ENCODE measurements at regions not wholly inside any gene's neighbourhood (a gene's known extent, or its start where the extent isn't known, plus 50 kb on each side); places are given as distances from the start of the nearest gene placed in this dataset.
"Not testable (repeated sequence)": the region's sequence is repeated elsewhere in the genome, so short reads cannot be mapped to it uniquely, and the experiment has no call there.

DNA sequence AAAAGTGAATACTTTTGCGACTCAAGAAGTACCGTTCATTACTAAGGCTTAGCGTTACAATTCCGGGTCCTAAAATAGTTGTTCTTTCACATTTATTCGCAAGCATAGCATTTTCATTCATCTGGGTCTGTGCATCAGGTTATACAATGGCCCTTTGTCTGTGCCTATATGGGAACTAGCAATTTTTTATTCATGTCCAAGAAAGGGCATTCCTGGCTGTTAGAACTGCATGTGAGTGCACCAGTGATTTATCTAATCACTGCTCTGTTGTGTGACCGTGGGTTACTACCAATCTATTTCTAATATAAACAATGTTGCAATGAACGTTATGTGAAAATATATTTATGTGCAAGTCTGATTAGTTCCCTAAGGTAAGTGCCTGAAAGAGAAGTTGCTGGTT lies 63.8 kb downstream of the SPANXA1 start:
- H3K9me3 ChIP-seq (replicated peaks; ENCODE audit: control insufficient read depth, low read depth, low read length); H3K4me3 ChIP-seq (ENCODE audit: low read length); H3K27ac ChIP-seq (ENCODE audit: low read length); H3K4me1 ChIP-seq (ENCODE audit: control insufficient read depth, insufficient read depth, low read length); H3K27me3 ChIP-seq (ENCODE audit: control insufficient read depth, insufficient read depth, low read length); DNase-seq; H3K36me3 ChIP-seq (ENCODE audit: control insufficient read depth, insufficient read depth, low read length): not testable (repeated sequence)
- no CpG with 5 or more reads among the region's 7 CpGs for WGBS (ENCODE audit: insufficient coverage)

DNA sequence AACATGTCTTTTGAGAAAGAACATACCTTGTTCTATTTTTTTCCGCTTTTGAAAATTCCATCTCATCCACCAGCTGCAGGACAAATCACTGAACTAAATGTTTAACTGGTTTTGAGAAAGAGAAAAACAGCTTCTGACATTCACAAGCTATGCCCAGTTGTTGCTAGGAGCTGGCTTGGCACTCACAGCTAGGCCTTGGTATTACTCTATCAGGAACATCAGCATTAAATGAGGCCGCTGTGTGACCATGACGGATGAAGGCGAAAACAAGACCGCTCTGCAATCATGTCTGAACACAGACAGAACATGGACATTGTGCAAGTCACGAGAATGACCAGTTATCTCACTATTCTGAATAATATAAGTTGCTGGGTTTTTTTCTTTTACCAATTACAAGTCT lies 108.8 kb downstream of the SPANXA1 start:
- H3K27me3 ChIP-seq (ENCODE audit: control insufficient read depth, insufficient read depth, low read length); H3K4me3 ChIP-seq (ENCODE audit: low read length); DNase-seq; H3K4me1 ChIP-seq (ENCODE audit: control insufficient read depth, insufficient read depth, low read length); H3K9me3 ChIP-seq (replicated peaks; ENCODE audit: control insufficient read depth, low read depth, low read length); H3K27ac ChIP-seq (ENCODE audit: low read length); H3K36me3 ChIP-seq (ENCODE audit: control insufficient read depth, insufficient read depth, low read length): not testable (repeated sequence)
- no CpG with 5 or more reads among the region's 6 CpGs for WGBS (ENCODE audit: insufficient coverage)

DNA sequence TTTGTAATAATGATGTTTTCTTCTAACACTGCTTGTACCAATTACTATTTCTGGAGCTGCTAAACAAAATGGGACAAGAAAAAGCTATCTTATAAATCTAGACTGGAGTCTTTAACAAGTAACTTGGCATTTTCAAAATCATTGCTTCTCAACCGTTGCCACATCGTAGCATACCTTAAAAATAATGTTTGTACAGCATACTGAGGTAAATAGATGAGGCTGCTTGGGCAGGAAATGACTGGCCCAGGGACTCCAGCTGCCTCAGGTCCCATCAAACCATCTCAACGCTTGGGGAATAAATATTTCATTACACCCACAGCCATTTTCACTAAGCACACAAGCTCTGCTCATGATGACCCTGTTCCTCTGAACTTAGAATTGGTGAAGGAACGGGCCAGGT lies 115.1 kb downstream of the SPANXA1 start:
- Histone ChIP-seq H3K27ac (ENCODE audit: low read length) (no peak overlapping the region), H3K4me3 (ENCODE audit: low read length) (no peak overlapping the region), H3K4me1 (ENCODE audit: control insufficient read depth, insufficient read depth, low read length) (no peaks in the 10 kb centered on the region), H3K36me3 (ENCODE audit: control insufficient read depth, insufficient read depth, low read length) (no peaks in the 10 kb centered on the region), H3K9me3 (replicated peaks; ENCODE audit: control insufficient read depth, low read depth, low read length) (no peaks in the 10 kb centered on the region), H3K27me3 (ENCODE audit: control insufficient read depth, insufficient read depth, low read length) (no peaks in the 10 kb centered on the region)
- WGBS (ENCODE audit: insufficient coverage), result 60% methylated on average over 1 of the region's 4 CpGs
- DNase-seq, result no peak

DNA sequence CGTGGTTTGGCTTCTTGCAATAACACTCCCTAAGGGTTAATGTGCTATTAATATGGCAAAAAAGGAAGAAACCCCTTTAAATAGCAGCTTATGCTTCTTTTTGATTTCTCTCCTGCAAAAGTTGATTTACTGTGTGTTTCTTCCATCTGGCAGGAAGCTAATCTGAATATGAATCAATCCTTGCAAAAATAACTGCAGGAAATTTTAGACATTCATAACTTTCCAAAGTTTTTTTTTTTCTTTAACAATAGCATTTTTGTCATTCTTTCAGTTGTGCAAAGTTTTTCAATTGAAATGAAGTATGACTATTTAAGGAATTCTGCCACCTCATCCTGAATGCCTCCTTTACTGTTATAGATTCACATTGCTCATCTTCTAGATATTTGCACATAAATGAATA lies 115.6 kb downstream of the SPANXA1 start:
- Histone ChIP-seq H3K27ac (ENCODE audit: low read length) (no peak overlapping the region), H3K9me3 (replicated peaks; ENCODE audit: control insufficient read depth, low read depth, low read length) (no peaks in the 10 kb centered on the region), H3K4me3 (ENCODE audit: low read length) (no peak overlapping the region), H3K27me3 (ENCODE audit: control insufficient read depth, insufficient read depth, low read length) (no peaks in the 10 kb centered on the region), H3K4me1 (ENCODE audit: control insufficient read depth, insufficient read depth, low read length) (no peaks in the 10 kb centered on the region), H3K36me3 (ENCODE audit: control insufficient read depth, insufficient read depth, low read length) (no peaks in the 10 kb centered on the region)
- DNase-seq, result peak; percentile 2
- no CpG with 5 or more reads among the region's 1 CpG for WGBS (ENCODE audit: insufficient coverage)

DNA sequence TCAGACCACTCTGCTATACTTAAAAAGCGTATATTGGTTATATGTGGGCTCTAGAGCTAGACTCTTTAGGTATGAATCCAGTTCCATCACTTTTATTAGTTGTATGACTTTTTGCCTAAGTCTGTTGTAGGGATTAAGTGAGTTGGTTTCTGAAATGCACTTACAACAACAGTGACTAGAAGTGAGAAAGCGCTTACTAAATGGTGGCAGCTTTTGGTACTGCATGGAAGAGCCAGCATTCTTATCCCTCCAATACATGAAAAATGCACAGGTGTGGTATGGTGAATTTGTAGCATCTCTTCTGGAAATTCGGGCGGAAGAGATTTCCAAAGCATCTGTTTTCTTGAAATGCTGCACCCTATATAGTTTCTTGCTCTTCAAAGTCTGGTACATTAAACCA lies 117.1 kb downstream of the SPANXA1 start:
- Histone ChIP-seq H3K36me3 (ENCODE audit: control insufficient read depth, insufficient read depth, low read length) (no peaks in the 10 kb centered on the region), H3K9me3 (replicated peaks; ENCODE audit: control insufficient read depth, low read depth, low read length) (no peaks in the 10 kb centered on the region), H3K4me3 (ENCODE audit: low read length) (no peak overlapping the region), H3K4me1 (ENCODE audit: control insufficient read depth, insufficient read depth, low read length) (no peaks in the 10 kb centered on the region), H3K27me3 (ENCODE audit: control insufficient read depth, insufficient read depth, low read length) (no peaks in the 10 kb centered on the region), H3K27ac (ENCODE audit: low read length) (no peak overlapping the region)
- WGBS (ENCODE audit: insufficient coverage), result no CpG with 5 or more reads among the region's 4 CpGs
- DNase-seq, result no peak

DNA sequence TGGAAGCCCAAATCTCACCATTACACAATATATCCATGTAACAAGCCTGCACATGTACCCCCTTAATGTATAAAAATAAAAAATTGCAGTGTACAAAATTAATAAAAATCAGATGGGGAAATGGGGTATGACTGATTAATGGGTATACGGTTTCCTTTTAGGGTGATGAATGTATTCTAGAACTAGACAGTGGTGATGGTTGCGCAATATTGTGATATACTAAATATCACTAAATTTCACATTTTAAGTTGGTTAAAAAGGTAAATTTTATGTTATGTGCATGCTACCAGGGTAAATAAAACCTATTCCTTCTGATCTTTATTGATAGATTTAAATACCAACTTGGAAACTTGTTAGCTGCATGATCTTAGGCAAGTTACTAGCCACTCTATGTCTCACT lies 129.4 kb downstream of the SPANXA1 start:
- no peak overlapping the region for H3K27ac ChIP-seq (ENCODE audit: low read length)
- no peaks in the 10 kb centered on the region for H3K36me3 ChIP-seq (ENCODE audit: control insufficient read depth, insufficient read depth, low read length)
- DNase-seq, result no peak
- H3K4me1 ChIP-seq (ENCODE audit: control insufficient read depth, insufficient read depth, low read length), result no peaks in the 10 kb centered on the region
- H3K27me3 ChIP-seq (ENCODE audit: control insufficient read depth, insufficient read depth, low read length), result no peaks in the 10 kb centered on the region
- no peak overlapping the region for H3K4me3 ChIP-seq (ENCODE audit: low read length)
- no peaks in the 10 kb centered on the region for H3K9me3 ChIP-seq (replicated peaks; ENCODE audit: control insufficient read depth, low read depth, low read length)
- no CpG with 5 or more reads among the region's 2 CpGs for WGBS (ENCODE audit: insufficient coverage)

DNA sequence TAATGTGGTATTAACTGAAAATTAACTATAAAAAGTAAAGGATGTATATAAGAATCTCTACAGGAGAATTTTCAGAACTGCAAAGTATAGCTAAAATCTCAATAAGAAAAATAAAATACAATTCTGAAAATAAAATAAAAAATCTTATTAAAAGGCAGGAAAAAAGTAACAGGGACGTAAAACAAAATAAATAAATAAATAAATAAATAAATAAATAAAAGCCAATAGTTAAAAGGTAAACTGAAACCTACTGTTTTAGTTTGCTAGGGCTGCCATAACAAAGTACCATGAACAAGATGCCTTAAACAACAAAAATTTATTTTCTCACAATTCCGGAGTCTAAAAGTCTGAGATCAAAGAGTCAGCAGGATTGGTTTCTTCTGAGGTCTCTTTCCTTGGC lies 140.6 kb downstream of the SPANXA1 start:
- Histone ChIP-seq H3K9me3 (replicated peaks; ENCODE audit: control insufficient read depth, low read depth, low read length) (no peaks in the 10 kb centered on the region), H3K36me3 (ENCODE audit: control insufficient read depth, insufficient read depth, low read length) (no peaks in the 10 kb centered on the region), H3K27ac (ENCODE audit: low read length) (no peak overlapping the region), H3K4me3 (ENCODE audit: low read length) (no peak overlapping the region), H3K4me1 (ENCODE audit: control insufficient read depth, insufficient read depth, low read length) (no peaks in the 10 kb centered on the region), H3K27me3 (ENCODE audit: control insufficient read depth, insufficient read depth, low read length) (no peaks in the 10 kb centered on the region)
- no peak for DNase-seq
- WGBS (ENCODE audit: insufficient coverage), result no CpG with 5 or more reads among the region's 2 CpGs

DNA sequence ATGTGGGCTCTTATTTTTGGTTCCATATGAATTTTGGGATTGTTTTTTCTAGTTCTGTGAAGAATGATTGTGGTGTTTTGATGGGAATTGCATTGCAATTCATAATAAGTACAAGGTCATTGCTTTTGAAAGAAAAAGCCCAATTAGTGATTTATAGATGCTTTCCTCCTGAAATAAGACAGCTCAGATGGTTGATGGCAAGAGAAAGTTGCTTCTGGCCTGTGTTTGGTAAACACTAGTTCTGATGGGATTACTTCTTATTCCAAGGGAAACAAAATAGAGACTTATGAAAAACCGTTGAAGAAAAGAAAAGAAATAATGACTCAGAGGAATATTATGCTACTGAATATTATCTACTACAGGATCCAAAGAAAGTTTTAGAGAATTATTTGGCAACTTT lies 144.9 kb downstream of the SPANXA1 start:
- Histone ChIP-seq H3K4me1 (ENCODE audit: control insufficient read depth, insufficient read depth, low read length) (no peaks in the 10 kb centered on the region), H3K36me3 (ENCODE audit: control insufficient read depth, insufficient read depth, low read length) (no peaks in the 10 kb centered on the region), H3K4me3 (ENCODE audit: low read length) (no peak overlapping the region), H3K27ac (ENCODE audit: low read length) (no peak overlapping the region), H3K27me3 (ENCODE audit: control insufficient read depth, insufficient read depth, low read length) (no peaks in the 10 kb centered on the region), H3K9me3 (replicated peaks; ENCODE audit: control insufficient read depth, low read depth, low read length) (no peaks in the 10 kb centered on the region)
- no CpG with 5 or more reads among the region's 1 CpG for WGBS (ENCODE audit: insufficient coverage)
- no peak for DNase-seq

DNA sequence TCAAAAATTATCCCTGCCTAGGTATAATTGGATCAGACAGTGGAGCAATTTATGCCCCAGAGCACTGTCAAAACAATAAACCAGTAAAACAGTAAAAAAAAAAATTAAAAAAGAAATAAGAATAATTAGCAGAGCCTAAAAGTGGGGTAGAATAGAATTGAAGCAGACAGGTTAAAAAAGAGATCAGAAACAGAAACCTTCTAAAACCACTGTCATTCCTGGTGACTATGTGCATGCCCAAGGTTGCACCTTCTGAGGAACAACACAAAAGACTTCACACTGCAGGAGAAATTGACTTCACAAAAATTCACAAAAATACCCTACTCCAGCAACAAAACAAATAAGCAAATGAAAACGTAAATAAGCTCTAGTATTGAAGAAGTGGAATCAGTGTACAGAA lies 168.6 kb downstream of the SPANXA1 start:
- H3K9me3 ChIP-seq (replicated peaks; ENCODE audit: control insufficient read depth, low read depth, low read length), result no peaks in the 10 kb centered on the region
- DNase-seq, result no peak
- H3K36me3 ChIP-seq (ENCODE audit: control insufficient read depth, insufficient read depth, low read length), result no peaks in the 10 kb centered on the region
- H3K27me3 ChIP-seq (ENCODE audit: control insufficient read depth, insufficient read depth, low read length), result no peaks in the 10 kb centered on the region
- H3K4me3 ChIP-seq (ENCODE audit: low read length), result no peak overlapping the region
- H3K27ac ChIP-seq (ENCODE audit: low read length), result no peak overlapping the region
- WGBS (ENCODE audit: insufficient coverage), result no CpG with 5 or more reads among the region's 1 CpG
- H3K4me1 ChIP-seq (ENCODE audit: control insufficient read depth, insufficient read depth, low read length), result no peaks in the 10 kb centered on the region

DNA sequence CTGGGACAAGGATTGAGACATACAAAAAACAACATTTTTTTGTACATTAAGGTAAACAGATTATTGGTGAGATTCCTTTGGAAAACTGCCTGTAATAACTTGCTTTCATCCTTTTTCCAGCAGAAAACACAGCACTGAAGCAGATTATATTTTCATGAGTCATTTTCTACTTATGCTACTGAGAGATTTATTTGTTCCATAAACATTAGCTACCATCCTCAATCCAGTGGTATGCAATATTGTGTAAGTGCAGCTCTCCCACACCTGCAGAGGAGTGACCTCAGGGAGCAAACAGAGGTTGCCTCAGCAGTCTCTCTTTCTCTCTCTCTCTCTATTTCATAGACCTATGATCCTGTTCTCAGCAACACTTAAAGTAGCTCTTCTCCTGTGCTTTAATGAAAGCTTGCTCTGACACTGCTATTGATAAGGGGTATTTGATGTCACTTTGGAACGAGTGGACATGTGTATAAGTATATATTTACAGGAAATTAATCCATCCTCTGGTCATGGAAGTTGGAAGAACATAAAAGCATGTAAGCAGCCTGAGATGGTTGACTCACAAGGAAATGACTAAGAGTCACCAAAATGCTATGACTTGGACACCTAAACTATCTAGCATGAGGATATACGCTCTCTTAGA lies 163.7 kb upstream of the SPANXC start:
- Histone ChIP-seq H3K27me3 (ENCODE audit: control insufficient read depth, insufficient read depth, low read length) (peaks cover 3% of the 10 kb centered on the region), H3K9me3 (replicated peaks; ENCODE audit: control insufficient read depth, low read depth, low read length) (no peaks in the 10 kb centered on the region), H3K4me1 (ENCODE audit: control insufficient read depth, insufficient read depth, low read length) (no peaks in the 10 kb centered on the region), H3K36me3 (ENCODE audit: control insufficient read depth, insufficient read depth, low read length) (no peaks in the 10 kb centered on the region), H3K4me3 (ENCODE audit: low read length) (no peak overlapping the region), H3K27ac (ENCODE audit: low read length) (no peak overlapping the region)
- no CpG with 5 or more reads among the region's 2 CpGs for WGBS (ENCODE audit: insufficient coverage)
- no peak for DNase-seq

DNA sequence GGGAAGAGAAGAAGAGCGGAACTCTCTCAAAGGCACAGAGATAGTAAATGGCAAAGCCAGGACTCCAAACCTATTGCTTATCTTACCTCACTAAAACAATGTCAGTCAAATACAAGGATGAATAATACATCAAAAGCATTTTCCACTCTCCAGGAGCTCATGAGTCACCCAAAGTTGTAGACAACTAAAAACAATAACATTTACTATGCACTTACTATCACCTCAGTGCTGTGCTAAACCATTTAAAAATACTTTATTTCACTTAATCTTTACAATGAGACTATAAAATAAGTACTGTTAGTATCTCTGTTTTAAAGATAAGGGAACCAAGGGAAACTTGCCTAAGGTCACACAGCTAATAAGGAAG lies 163.2 kb upstream of the SPANXC start:
- Histone ChIP-seq H3K27me3 (ENCODE audit: control insufficient read depth, insufficient read depth, low read length) (peaks cover 3% of the 10 kb centered on the region), H3K4me1 (ENCODE audit: control insufficient read depth, insufficient read depth, low read length) (no peaks in the 10 kb centered on the region), H3K4me3 (ENCODE audit: low read length) (no peak overlapping the region), H3K9me3 (replicated peaks; ENCODE audit: control insufficient read depth, low read depth, low read length) (no peaks in the 10 kb centered on the region), H3K27ac (ENCODE audit: low read length) (no peak overlapping the region), H3K36me3 (ENCODE audit: control insufficient read depth, insufficient read depth, low read length) (no peaks in the 10 kb centered on the region)
- WGBS (ENCODE audit: insufficient coverage), result no CpG with 5 or more reads among the region's 1 CpG
- no peak for DNase-seq
